Astrocyte of the cerebellum (primary cell): ENCODE measurements at regions not wholly inside any gene's neighbourhood (a gene's known extent, or its start where the extent isn't known, plus 50 kb on each side); places are given as distances from the start of the nearest gene placed in this dataset.

Source experiments
- DNase-seq: peaks from one replicate; pipeline ENCODE4 v3.0.0-alpha.2; 2011; ENCODE audit warnings: low read depth
- H3K4me3 ChIP-seq: 2 replicates; pipeline ENCODE4 v1.5.1; 2011; ENCODE audit warnings: mild to moderate bottlenecking, low read depth, low read length, moderate library complexity
- in situ Hi-C: cut with HindIII; loops from 2 replicates; pipeline ENCODE4 v1.10.0; 2017; ENCODE audit warnings: low sequenced_read_pairs
- TF ChIP-seq, protein P1 (sequence below): IDR thresholded peaks from 2 replicates; pipeline ENCODE4 v1.5.1; 2012; ENCODE audit warnings: low read length, low read depth, moderate library complexity, mild to moderate bottlenecking; ENCODE audit errors: missing control alignments

DNA sequence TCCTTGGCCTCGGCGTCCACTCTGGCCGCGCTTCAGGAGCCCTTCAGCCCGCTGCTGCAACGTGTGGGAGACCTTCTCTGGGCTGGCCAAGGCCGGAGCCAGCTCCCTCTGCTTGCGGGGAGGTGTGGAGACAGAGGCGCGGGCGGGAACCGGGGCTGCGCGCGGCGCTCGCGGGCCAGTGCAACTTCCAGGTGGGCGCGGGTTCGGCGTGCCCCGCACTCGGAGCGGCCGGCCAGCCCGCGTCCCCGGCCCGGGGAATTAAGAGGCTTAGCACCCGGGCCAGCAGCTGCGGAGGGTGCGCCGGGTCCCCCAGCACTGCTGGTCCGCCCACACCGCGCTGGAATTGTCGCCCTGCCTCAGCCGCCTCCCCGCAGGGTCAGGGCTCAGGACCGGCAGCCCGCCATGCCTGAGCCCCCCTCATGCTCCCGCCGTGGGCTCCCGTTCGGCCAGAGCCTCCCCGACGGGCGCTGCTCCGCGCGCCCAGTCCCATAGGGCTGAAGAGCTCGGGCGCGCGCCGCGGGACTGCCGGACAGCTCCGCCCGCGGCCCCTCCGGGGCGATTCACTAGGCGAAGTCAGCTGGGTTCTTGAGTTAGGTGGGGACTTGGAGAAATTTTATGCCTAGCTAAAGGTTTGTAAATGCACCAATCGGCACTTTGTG, 673.9 kb downstream of the SLC16A7 start:
- H3K4me3 ChIP-seq = no peak overlapping the region
- TF ChIP-seq, protein P1, sequence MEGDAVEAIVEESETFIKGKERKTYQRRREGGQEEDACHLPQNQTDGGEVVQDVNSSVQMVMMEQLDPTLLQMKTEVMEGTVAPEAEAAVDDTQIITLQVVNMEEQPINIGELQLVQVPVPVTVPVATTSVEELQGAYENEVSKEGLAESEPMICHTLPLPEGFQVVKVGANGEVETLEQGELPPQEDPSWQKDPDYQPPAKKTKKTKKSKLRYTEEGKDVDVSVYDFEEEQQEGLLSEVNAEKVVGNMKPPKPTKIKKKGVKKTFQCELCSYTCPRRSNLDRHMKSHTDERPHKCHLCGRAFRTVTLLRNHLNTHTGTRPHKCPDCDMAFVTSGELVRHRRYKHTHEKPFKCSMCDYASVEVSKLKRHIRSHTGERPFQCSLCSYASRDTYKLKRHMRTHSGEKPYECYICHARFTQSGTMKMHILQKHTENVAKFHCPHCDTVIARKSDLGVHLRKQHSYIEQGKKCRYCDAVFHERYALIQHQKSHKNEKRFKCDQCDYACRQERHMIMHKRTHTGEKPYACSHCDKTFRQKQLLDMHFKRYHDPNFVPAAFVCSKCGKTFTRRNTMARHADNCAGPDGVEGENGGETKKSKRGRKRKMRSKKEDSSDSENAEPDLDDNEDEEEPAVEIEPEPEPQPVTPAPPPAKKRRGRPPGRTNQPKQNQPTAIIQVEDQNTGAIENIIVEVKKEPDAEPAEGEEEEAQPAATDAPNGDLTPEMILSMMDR = no peak
- in situ Hi-C loops = no loop called here
- DNase-seq = no peak

DNA sequence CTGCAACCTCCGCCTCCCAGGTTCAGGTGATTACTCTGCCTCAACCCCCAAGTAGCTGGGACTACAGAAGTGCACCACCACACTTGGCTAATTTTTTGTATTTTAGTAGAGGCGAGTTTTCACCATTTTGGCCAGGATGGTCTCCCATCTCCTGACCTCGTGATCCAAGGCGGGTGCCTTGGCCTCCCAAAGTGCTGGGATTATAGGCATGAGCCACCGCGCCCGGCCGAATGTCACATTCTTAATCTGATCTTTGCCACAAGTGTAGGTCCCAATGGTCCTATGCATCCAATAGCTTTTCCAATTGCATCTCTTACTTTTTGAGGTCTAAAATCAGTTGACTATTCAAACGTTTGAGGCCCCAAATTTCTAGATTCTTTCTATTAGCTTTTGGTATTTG, 676.0 kb downstream of the SLC16A7 start:
- in situ Hi-C loops = no loop called here
- DNase-seq = no peak
- TF ChIP-seq, protein P1 = no peak
- no peak overlapping the region for H3K4me3 ChIP-seq

DNA sequence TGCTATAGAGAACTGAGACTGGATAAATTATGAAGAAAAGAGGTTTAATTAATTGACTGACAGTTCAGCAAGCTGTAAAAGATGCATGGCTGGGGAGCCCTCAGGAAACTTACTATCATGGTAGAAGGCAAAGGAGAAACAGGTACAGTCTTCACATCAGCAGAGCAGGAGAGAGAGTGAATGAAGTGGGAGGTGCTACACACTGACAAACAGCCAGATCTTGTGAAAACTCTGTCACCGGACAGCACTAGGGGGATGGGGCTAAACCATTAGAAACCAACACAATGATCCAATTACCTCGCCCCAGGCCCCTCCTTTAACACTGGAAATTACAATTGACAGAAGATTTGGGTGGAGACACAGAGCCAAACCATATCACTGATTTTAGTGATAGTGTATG, 682.4 kb downstream of the SLC16A7 start:
- TF ChIP-seq, protein P1 = no peak
- no peak for DNase-seq
- no peak overlapping the region for H3K4me3 ChIP-seq
- in situ Hi-C loops = no loop called here

DNA sequence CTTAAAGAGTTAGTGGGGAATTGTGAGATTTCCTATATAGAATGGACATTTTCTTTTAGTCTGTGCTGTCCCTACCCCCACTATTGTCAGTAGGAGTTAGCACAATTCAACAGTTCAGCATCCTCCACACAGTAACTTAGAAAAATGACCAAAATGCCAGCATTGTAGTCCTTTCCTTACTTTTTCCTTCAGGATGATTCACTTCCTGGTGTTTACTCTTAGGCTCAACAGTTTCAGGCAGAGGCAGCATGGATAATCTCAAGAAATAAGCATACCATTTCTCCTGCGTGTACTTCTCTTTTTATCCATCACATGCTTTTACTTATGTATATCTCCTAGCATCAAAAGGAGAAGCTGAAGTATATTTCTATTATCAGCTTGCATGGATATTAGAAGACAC, 683.4 kb downstream of the SLC16A7 start:
- in situ Hi-C loops = no loop called here
- TF ChIP-seq, protein P1 = no peak

DNA sequence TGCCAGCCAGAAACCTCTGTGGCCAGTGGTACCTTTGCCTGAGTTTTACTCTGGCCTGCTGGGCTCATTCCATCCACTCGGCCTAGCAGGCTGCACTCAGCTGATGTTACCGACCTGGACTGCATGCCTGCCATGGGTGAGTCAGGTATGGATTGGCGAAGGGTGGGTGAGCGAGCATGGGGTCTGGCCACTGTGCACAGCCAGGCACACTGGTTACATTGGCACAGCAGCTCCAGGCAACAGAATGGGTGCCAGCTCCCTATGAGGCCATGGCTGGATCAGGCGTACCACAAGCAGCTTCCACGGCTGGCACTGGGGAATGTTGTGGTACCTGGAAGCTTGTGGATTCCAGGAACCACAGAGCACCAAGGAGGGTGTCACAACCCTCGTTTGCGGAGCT, 685.7 kb downstream of the SLC16A7 start:
- DNase-seq = no peak
- in situ Hi-C loops = no loop called here
- TF ChIP-seq, protein P1 = no peak
- H3K4me3 ChIP-seq = no peak overlapping the region

More for the DNA sequence above, 683.4 kb downstream of the SLC16A7 start:
- no peak for DNase-seq
- H3K4me3 ChIP-seq = no peak overlapping the region

DNA sequence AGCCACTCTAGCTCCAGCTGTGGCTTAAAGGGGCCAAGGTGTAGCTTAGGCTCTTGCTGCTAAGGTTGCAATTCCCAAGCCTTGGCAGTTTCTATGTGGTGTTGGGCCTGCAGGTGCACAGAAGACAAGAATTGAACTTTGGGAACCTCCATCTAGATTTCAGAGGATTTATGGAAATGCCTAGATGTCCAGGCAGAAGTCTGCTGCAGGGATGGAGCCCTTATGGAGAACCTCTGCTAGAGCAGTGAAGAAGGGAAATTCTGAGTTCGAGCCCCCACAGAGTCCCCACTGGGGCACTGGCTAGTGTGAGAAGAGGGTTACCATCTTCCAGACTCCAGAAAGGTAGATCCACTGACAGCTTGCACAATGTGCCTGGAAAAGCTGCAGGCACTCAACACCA, 694.7 kb downstream of the SLC16A7 start:
- no peak overlapping the region for H3K4me3 ChIP-seq
- TF ChIP-seq, protein P1 = no peak
- DNase-seq = no peak
- in situ Hi-C loops = no loop called here
